Pancreas (tissue), 10 donors: ENCODE measurements at regions not wholly inside any gene's neighbourhood (a gene's known extent, or its start where the extent isn't known, plus 50 kb on each side); places are given as distances from the start of the nearest gene placed in this dataset.

Experiments used
- ATAC-seq, 4 donors: fragments of 200-7000 bp; cut with Tn5 transposase; one replicate each; pipeline versions ENCODE4 v1.8.0 to v1.9.1; 2020; ENCODE audit warnings: mild to moderate bottlenecking in 4 of 4, moderate library complexity in 4 of 4
- DNase-seq, 6 donors: peaks; one replicate each; pipeline ENCODE4 v3.0.0-alpha.2; 2020
- FAIRE-seq: peaks from 2 replicates; lab custom pipeline; 2012; peaks lifted over from hg19 to GRCh38; lab: Jason Lieb, UNC
- H3K27ac ChIP-seq, 4 donors: fragments of 200-600 bp; sonication (generic); 1 replicate in 3 of 4; 2 replicates in 1 of 4; pipeline versions ENCODE4 v1.5.0 to v1.8.0; 2020
- H3K27me3 ChIP-seq, 4 donors: fragments of 200-600 bp; one replicate each; pipeline ENCODE4 v1.8.0; 2021
- H3K36me3 ChIP-seq, 3 donors: fragments of 200-600 bp; sonication (generic) in 1 of 3; one replicate each; pipeline versions ENCODE4 v1.5.0 to v1.8.0; 2020 to 2021
- H3K4me1 ChIP-seq, 3 donors: fragments of 200-600 bp; one replicate each; pipeline ENCODE4 v1.8.0; 2021
- H3K4me3 ChIP-seq, 4 donors: fragments of 200-600 bp; sonication (generic) in 2 of 4; one replicate each; pipeline versions ENCODE4 v1.5.0 to v1.8.0; 2020 to 2021
- H3K9me3 ChIP-seq, 4 donors: fragments of 200-600 bp; one replicate each; pipeline ENCODE4 v1.8.0; 2021
- WGBS, 2 donors: extraction: QIAGEN DNeasy Blood & Tissue Kit; methylation state at CpG; one replicate each; pipeline ENCODE4 v1.1.7; 2013; 5-methylcytosine and 5-hydroxymethylcytosine counted together
- intact Hi-C, 3 donors: fragments of 100-400 bp; cut with DNase I; formaldehyde crosslinking; loops; one replicate each; pipeline versions ENCODE4 v1.11.1 to v1.14.2; 2022
- TF ChIP-seq, protein P1 (sequence below), 4 donors: fragments of 200-600 bp; sonication (generic) in 3 of 4; IDR thresholded peaks; one replicate each; pipeline versions ENCODE4 v1.5.0 to v1.8.0; 2021; ENCODE audit warnings: antibody characterized with exemption in 4 of 4
- donor health status: healthy with polysubstance abuse.
- donor health status: DM: no; HTN: no; CAD: no; lungs with moderate emphysema.
- donor health status: DM: no; HTN: no; CAD: no.
- donor health status: control.
- donor health status: control.
- donor health status: Bipolar disorder and iron deficiency.
- donor health status: DM: yes; HTN: yes; CAD: no.
- donor health status: DM: no; HTN: no; CAD: no.
- donor health status: DM: no; HTN: no; CAD: no.
- donor health status: DM: yes; HTN: yes; CAD: no.

DNA sequence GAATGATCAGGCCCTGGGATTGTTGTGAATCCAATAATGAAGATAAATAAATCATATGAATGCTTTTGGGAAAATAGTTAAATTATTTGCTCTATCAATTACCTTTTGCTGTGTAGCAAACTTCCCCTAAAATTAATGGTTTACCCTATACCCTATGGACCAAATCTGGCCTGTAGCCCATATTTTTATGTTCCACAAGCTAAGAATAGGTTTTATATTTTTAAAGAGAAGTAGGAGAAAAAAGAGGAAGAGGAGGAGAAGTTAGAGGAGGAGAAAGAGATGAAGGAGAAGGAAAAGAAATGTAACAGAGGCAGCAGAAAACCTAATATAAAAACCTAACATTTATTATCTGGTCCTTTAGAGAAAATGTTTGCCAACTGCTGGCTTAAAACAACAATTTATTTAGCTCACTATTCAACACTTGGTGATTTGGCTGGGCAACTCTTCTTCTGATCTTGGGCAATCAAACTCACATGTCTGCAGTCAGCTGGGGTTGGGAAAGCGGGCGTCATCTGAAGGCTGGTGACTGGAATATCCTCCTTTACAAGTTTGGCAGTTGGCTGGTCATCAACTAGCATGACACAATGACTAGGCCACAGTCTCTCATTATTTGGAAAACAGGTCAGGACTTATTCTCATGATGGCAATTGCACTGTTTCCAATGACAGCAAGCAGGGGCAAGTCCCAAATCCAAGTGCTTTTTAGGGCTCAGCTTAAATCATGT, 522.9 kb downstream of the RASEF start:
- no peak for DNase-seq
- intact Hi-C loops, result no loop called here
- Histone ChIP-seq H3K4me1 (no peaks in the 10 kb centered on the region), H3K4me3 (no peak overlapping the region), H3K36me3 (no peaks in the 10 kb centered on the region), H3K9me3 (no peaks in the 10 kb centered on the region), H3K27ac (no peak overlapping the region), H3K27me3 (no peaks in the 10 kb centered on the region)
- WGBS, 2 donors, result 88 to 94% methylated on average over 2 of the region's 2 CpGs
- peak in 1 of 4 donors; percentile 37 for ATAC-seq
- FAIRE-seq, result no peak
- TF ChIP-seq, protein P1, sequence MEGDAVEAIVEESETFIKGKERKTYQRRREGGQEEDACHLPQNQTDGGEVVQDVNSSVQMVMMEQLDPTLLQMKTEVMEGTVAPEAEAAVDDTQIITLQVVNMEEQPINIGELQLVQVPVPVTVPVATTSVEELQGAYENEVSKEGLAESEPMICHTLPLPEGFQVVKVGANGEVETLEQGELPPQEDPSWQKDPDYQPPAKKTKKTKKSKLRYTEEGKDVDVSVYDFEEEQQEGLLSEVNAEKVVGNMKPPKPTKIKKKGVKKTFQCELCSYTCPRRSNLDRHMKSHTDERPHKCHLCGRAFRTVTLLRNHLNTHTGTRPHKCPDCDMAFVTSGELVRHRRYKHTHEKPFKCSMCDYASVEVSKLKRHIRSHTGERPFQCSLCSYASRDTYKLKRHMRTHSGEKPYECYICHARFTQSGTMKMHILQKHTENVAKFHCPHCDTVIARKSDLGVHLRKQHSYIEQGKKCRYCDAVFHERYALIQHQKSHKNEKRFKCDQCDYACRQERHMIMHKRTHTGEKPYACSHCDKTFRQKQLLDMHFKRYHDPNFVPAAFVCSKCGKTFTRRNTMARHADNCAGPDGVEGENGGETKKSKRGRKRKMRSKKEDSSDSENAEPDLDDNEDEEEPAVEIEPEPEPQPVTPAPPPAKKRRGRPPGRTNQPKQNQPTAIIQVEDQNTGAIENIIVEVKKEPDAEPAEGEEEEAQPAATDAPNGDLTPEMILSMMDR (IDR thresholded peaks at IDR 0.05), result no peak

DNA sequence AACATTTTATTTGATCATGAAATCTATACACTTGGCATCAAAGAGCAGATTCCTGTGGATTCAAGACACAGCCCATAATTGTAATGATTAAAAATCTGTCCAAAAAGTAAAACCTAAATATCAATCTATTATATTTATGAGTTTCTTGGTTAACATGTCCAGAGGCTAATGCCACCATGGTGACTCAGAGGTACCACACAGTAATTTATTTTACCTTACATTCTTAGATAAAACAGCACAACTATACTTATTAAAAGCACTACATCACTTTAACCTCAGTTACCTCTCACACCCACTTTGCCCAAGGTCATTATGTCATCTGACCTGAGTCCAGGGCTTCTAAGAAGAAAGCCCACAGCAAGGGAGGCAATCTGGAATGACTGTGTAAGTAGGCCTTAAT, 519.2 kb downstream of the RASEF start:
- Histone ChIP-seq H3K4me3 (no peak overlapping the region), H3K9me3 (no peaks in the 10 kb centered on the region), H3K27me3 (no peaks in the 10 kb centered on the region), H3K4me1 (no peaks in the 10 kb centered on the region), H3K36me3 (no peaks in the 10 kb centered on the region), H3K27ac (no peak overlapping the region)
- TF ChIP-seq, protein P1 (IDR thresholded peaks at IDR 0.05), result no peak
- DNase-seq (no peak), ATAC-seq (no peak), FAIRE-seq (no peak)
- intact Hi-C loops, result no loop called here

DNA sequence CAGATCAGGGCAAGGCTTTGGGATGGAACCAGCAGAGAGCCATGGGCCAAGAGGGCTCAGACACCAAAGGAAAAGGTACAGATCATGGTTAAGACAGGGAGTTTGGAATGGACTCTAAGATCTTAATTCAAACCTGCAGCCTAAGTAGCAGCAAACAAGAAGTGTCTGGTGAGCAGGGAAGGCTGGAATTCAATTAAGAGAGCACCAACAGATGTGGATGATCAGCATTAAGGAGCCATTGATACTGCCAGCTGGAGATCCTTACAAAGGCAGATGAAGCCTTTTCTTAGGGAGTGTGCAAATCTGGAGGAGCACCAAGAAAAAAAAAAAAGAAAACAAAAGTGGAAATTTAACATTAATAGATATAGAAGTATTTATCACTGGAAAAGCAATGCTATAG, 516.8 kb downstream of the RASEF start:
- Histone ChIP-seq H3K36me3 (no peaks in the 10 kb centered on the region), H3K4me3 (no peak overlapping the region), H3K4me1 (peaks cover 0 to 2% (median 0%) of the 10 kb centered on the region in 3 donors), H3K9me3 (no peaks in the 10 kb centered on the region), H3K27me3 (no peaks in the 10 kb centered on the region), H3K27ac (no peak overlapping the region)
- intact Hi-C loops, result loop anchor here in 1 of 3 donors (5.0 kb wide), 1 partner anchor 56 kb away; no protein-coding TSS in a partner anchor
- FAIRE-seq, result no peak
- TF ChIP-seq, protein P1 (IDR thresholded peaks at IDR 0.05), result no peak
- DNase-seq, result no peak
- ATAC-seq, result no peak

DNA sequence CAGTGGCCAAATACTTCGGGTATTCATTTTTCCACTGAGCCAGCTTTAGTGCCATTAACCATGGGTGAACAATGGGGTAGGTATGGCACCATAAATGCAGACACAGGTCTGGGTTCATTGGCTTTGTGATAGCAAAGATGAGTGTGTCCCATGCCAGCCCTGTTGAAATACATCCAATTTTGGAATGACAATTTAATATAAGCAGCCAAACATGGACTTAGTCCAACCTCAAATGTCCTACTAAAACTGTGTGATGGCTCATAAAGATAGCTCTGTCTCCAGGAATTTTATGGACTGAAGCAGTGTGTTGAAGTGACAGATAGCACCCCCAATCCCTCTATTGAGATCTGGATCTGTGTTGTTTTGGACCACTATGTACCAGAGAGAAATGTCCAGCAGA, 514.9 kb downstream of the RASEF start:
- Histone ChIP-seq H3K4me3 (no peak overlapping the region), H3K9me3 (no peaks in the 10 kb centered on the region), H3K27me3 (no peaks in the 10 kb centered on the region), H3K4me1 (peaks cover 0 to 10% (median 0%) of the 10 kb centered on the region in 3 donors), H3K27ac (no peak overlapping the region), H3K36me3 (no peaks in the 10 kb centered on the region)
- 72 to 93% methylated on average over 1 of the region's 1 CpG for WGBS, 2 donors
- intact Hi-C loops, result loop anchor here in 1 of 3 donors (5.0 kb wide), 1 partner anchor 54 kb away; no protein-coding TSS in a partner anchor
- TF ChIP-seq, protein P1 (IDR thresholded peaks at IDR 0.05), result no peak
- no peak for ATAC-seq
- no peak for FAIRE-seq
- no peak for DNase-seq

DNA sequence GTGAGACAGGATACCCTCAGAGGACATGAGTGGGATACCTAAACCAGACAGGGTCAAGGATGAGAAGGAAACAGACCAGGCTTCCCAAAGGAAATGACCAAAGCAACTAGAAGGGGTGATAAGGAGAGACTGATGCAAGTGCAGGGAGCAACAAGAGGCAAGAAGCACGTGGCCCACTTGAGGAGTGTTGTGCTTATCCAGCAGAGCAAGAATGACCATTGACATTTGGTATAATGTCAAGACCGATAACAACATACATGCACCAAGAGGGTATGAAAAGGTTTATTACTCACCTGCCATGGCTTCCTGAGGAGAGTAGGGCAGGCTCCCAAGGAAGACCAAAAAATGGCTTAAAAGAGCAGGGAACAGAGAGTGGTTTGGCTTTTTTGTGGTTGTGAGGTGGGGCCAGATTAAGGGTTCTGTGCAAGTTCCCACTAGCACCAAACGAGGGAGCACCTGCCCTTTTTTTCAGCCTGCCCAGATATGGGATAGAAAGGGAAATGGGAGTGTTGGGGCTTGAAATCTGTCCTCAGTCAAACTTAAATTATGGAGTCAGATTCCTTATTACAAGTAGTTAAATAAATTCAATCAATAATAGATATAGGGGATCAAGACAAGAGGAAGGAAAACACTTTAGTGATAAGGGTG, 513.6 kb downstream of the RASEF start:
- TF ChIP-seq, protein P1 (IDR thresholded peaks at IDR 0.05), result no peak
- Histone ChIP-seq H3K9me3 (no peaks in the 10 kb centered on the region), H3K27me3 (no peaks in the 10 kb centered on the region), H3K4me1 (peaks cover 0 to 10% (median 3%) of the 10 kb centered on the region in 3 donors), H3K36me3 (no peaks in the 10 kb centered on the region), H3K27ac (no peak overlapping the region), H3K4me3 (no peak overlapping the region)
- ATAC-seq (peak; percentile 38 to 79 (median 70)), DNase-seq (peak in 1 of 6 donors; percentile 8), FAIRE-seq (no peak)
- intact Hi-C loops, result loop anchor here in 1 of 3 donors (5.0 kb wide), 1 partner anchor 53 kb away; no protein-coding TSS in a partner anchor
- WGBS, 2 donors, result 68 to 84% methylated on average over 3 of the region's 3 CpGs
